ENCODE measurements at regions not wholly inside any gene's neighbourhood (a gene's known extent, or its start where the extent isn't known, plus 50 kb on each side); places are given as distances from the start of the nearest gene placed in this dataset.
"Not testable (repeated sequence)": the region's sequence is repeated elsewhere in the genome, so short reads cannot be mapped to it uniquely, and the experiment has no call there.

GRCh38 chr4:30538794-30539193 lies 181.4 kb upstream of the PCDH7 start:
- no peak for DNase-seq (ENCODE audit: low read depth)
- no peak overlapping the region for H3K4me3 ChIP-seq (replicated peaks; ENCODE audit: low read depth, low read length)
- TF ChIP-seq, protein P1, sequence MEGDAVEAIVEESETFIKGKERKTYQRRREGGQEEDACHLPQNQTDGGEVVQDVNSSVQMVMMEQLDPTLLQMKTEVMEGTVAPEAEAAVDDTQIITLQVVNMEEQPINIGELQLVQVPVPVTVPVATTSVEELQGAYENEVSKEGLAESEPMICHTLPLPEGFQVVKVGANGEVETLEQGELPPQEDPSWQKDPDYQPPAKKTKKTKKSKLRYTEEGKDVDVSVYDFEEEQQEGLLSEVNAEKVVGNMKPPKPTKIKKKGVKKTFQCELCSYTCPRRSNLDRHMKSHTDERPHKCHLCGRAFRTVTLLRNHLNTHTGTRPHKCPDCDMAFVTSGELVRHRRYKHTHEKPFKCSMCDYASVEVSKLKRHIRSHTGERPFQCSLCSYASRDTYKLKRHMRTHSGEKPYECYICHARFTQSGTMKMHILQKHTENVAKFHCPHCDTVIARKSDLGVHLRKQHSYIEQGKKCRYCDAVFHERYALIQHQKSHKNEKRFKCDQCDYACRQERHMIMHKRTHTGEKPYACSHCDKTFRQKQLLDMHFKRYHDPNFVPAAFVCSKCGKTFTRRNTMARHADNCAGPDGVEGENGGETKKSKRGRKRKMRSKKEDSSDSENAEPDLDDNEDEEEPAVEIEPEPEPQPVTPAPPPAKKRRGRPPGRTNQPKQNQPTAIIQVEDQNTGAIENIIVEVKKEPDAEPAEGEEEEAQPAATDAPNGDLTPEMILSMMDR (IDR thresholded peaks at IDR 0.05; ENCODE audit: low read length, missing control alignments), result no peak

DNA sequence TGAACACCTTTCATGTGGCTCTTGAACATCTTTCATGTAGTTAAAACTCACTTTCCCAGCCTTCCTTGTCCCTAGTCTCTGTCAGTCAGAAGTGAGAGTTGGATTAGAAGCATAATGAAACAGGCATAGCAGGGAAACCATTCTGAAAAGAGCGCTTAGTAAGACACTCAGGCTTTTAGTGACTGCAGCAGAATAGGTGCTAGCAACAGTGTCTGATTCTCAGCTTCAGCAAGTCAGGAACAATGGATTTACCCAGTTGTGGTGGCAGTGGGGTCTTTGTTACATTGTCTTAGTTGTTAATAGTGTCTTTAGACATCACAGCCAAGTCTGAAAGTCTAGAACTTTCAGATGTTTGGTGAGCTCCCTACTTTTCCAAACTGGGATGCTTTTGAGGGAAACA lies 177.1 kb upstream of the PCDH7 start:
- no peak for DNase-seq (ENCODE audit: low read depth)
- TF ChIP-seq, protein P1 (IDR thresholded peaks at IDR 0.05; ENCODE audit: low read length, missing control alignments), result no peak
- no peak overlapping the region for H3K4me3 ChIP-seq (replicated peaks; ENCODE audit: low read depth, low read length)

GRCh38 chr4:30553151-30553550 lies 167.0 kb upstream of the PCDH7 start:
- no peak overlapping the region for H3K4me3 ChIP-seq (replicated peaks; ENCODE audit: low read depth, low read length)
- TF ChIP-seq, protein P1 (IDR thresholded peaks at IDR 0.05; ENCODE audit: low read length, missing control alignments), result no peak
- DNase-seq (ENCODE audit: low read depth), result no peak

- H3K4me3 ChIP-seq (replicated peaks; ENCODE audit: low read depth, low read length), result no peak overlapping the region
- TF ChIP-seq, protein P1 (IDR thresholded peaks at IDR 0.05; ENCODE audit: low read length, missing control alignments), result no peak
- DNase-seq (ENCODE audit: low read depth), result peak; percentile 11
Measured at GRCh38 chr4:30553706-30554105, 166.5 kb upstream of the PCDH7 start.

- TF ChIP-seq, protein P1 (IDR thresholded peaks at IDR 0.05; ENCODE audit: low read length, missing control alignments), result no peak
- no peak overlapping the region for H3K4me3 ChIP-seq (replicated peaks; ENCODE audit: low read depth, low read length)
- DNase-seq (ENCODE audit: low read depth), result no peak
Measured at GRCh38 chr4:30555775-30556174, 164.4 kb upstream of the PCDH7 start.

- H3K4me3 ChIP-seq (replicated peaks; ENCODE audit: low read depth, low read length), result no peak overlapping the region
- TF ChIP-seq, protein P1 (IDR thresholded peaks at IDR 0.05; ENCODE audit: low read length, missing control alignments), result no peak
- no peak for DNase-seq (ENCODE audit: low read depth)
Measured at GRCh38 chr4:30559481-30559880, 160.7 kb upstream of the PCDH7 start.

GRCh38 chr4:30586850-30587249 lies 133.3 kb upstream of the PCDH7 start:
- TF ChIP-seq, protein P1 (IDR thresholded peaks at IDR 0.05; ENCODE audit: low read length, missing control alignments), result no peak
- no peak overlapping the region for H3K4me3 ChIP-seq (replicated peaks; ENCODE audit: low read depth, low read length)
- DNase-seq (ENCODE audit: low read depth), result no peak

- H3K4me3 ChIP-seq (replicated peaks; ENCODE audit: low read depth, low read length); DNase-seq (ENCODE audit: low read depth): not testable (repeated sequence)
Measured at GRCh38 chr4:30589669-30590068, 130.5 kb upstream of the PCDH7 start.
